ENCODE measurements at regions not wholly inside any gene's neighbourhood (a gene's known extent, or its start where the extent isn't known, plus 50 kb on each side); places are given as distances from the start of the nearest gene placed in this dataset.

GRCh38 chr10:91034494-91035159 lies 113.7 kb upstream of the ANKRD1 start:
- no peak overlapping the region for H3K27ac ChIP-seq (ENCODE audit: low read depth, low read length)

DNA sequence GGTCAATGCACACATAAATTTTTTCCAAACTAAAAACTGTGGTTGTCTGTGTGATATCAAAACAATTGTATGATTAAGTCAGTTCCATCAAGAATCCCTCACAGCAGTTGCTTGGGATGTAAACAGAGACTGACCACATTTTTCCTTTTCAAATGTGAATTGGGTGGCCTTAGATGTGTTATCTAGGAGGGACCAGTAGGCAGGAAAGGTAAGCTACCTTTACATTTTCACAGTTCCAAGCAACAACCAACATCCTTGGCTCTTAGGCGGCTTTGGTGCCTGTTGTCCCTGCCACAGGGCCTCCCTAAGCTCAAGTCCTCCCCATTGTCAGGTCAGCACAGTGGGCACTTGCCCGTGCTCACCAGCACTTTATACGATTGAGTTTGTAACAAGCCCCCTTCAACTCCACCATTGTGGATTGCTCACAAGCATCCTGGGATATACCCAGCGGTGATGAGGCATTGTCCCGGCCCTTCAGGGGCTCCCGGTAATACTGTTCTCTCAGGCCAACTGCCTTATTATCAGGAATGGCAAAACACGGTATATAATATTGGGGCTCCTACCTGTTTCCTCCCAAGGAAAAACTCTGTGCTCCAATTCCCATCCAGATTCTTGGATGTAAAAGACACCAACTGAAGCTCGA lies 114.9 kb upstream of the ANKRD1 start:
- Histone ChIP-seq H3K27ac (ENCODE audit: low read depth, low read length) (no peak overlapping the region), H3K9ac (ENCODE audit: low read length) (no peak overlapping the region), H3K4me3 (ENCODE audit: low read length) (no peak overlapping the region), H3K36me3 (ENCODE audit: control insufficient read depth, insufficient read depth, low read length) (no peaks in the 10 kb centered on the region), H2AK5ac (ENCODE audit: low read length) (no peak overlapping the region), H4K8ac (ENCODE audit: low read depth, low read length) (no peak overlapping the region), H4K5ac (ENCODE audit: low read length) (no peak overlapping the region), H3K56ac (ENCODE audit: low read length) (no peak overlapping the region), H3K23ac (ENCODE audit: low read length) (no peak overlapping the region), H2BK5ac (ENCODE audit: low read length) (no peak overlapping the region), H3K27me3 (ENCODE audit: insufficient read depth, low read length, poor library complexity) (no peaks in the 10 kb centered on the region), H2BK15ac (replicated peaks; ENCODE audit: low read depth) (no peak overlapping the region), H3K79me2 (ENCODE audit: control insufficient read depth, insufficient read depth, low read length) (no peaks in the 10 kb centered on the region), H2BK120ac (ENCODE audit: low read depth, low read length) (no peak overlapping the region), H3K18ac (ENCODE audit: low read length) (no peak overlapping the region), H3K4ac (ENCODE audit: low read depth, low read length) (no peak overlapping the region), H3K4me2 (ENCODE audit: low read length) (no peak overlapping the region), H3K4me1 (ENCODE audit: control insufficient read depth, low read depth, low read length) (no peaks in the 10 kb centered on the region), H3K79me1 (ENCODE audit: low read length) (no peaks in the 10 kb centered on the region)
- no peak for DNase-seq
- no CpG with 5 or more reads among the region's 8 CpGs for WGBS (ENCODE audit: extremely low coverage, insufficient coverage, low lambda C conversion rate)

More at GRCh38 chr10:91034494-91035159, 113.7 kb upstream of the ANKRD1 start:
- no peak overlapping the region for H4K8ac ChIP-seq (ENCODE audit: low read depth, low read length)
- DNase-seq, result peak; percentile 20
- H3K56ac ChIP-seq (ENCODE audit: low read length), result no peak overlapping the region
- H2BK5ac ChIP-seq (ENCODE audit: low read length), result no peak overlapping the region
- H3K79me2 ChIP-seq (ENCODE audit: control insufficient read depth, insufficient read depth, low read length), result no peaks in the 10 kb centered on the region
- WGBS (ENCODE audit: extremely low coverage, insufficient coverage, low lambda C conversion rate), result no CpG with 5 or more reads among the region's 9 CpGs
- H3K23ac ChIP-seq (ENCODE audit: low read length), result no peak overlapping the region
- no peak overlapping the region for H3K4ac ChIP-seq (ENCODE audit: low read depth, low read length)
- no peak overlapping the region for H2BK120ac ChIP-seq (ENCODE audit: low read depth, low read length)
- H3K4me2 ChIP-seq (ENCODE audit: low read length), result no peak overlapping the region
- H2BK15ac ChIP-seq (replicated peaks; ENCODE audit: low read depth), result no peak overlapping the region
- no peak overlapping the region for H4K5ac ChIP-seq (ENCODE audit: low read length)
- H3K18ac ChIP-seq (ENCODE audit: low read length), result peak overlapping the region; percentile 57
- no peak overlapping the region for H3K4me3 ChIP-seq (ENCODE audit: low read length)
- H3K4me1 ChIP-seq (ENCODE audit: control insufficient read depth, low read depth, low read length), result no peaks in the 10 kb centered on the region
- H3K9ac ChIP-seq (ENCODE audit: low read length), result no peak overlapping the region
- H3K36me3 ChIP-seq (ENCODE audit: control insufficient read depth, insufficient read depth, low read length), result no peaks in the 10 kb centered on the region
- no peaks in the 10 kb centered on the region for H3K27me3 ChIP-seq (ENCODE audit: insufficient read depth, low read length, poor library complexity)
- H2AK5ac ChIP-seq (ENCODE audit: low read length), result no peak overlapping the region
- H3K79me1 ChIP-seq (ENCODE audit: low read length), result no peaks in the 10 kb centered on the region

DNA sequence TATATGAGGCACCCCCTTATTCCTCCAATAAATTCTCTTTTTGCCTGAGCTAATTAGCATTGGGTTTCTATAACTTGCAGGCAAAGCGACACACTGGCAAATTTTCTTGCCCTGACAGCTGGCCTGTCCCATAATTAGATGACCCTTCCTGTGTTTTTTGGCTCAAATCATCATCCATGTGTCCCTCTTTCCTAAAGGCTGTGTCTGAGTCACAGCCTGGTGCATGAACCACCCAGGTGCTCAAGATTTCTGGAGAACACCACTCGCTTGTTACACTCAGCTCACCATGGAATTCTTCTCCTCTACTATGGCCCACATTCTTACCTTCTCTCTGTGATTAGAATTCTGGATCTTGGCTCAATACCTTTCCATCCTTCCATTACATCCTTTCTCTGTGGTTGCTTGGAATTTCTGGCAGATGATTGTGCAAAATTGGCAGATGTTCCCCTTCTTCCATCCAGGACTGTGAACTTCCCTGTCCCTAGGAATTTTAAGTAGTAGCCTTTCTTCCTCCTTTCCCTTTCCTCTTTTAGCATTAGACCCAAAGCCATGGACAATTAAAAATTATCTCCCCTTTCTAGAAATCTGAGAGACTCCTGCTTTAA lies 116.0 kb upstream of the ANKRD1 start:
- no peak overlapping the region for H3K4me3 ChIP-seq (ENCODE audit: low read length)
- no peak overlapping the region for H3K9ac ChIP-seq (ENCODE audit: low read length)
- no peak overlapping the region for H2BK5ac ChIP-seq (ENCODE audit: low read length)
- WGBS (ENCODE audit: extremely low coverage, insufficient coverage, low lambda C conversion rate), result no CpG with 5 or more reads among the region's 2 CpGs
- no peak overlapping the region for H2BK120ac ChIP-seq (ENCODE audit: low read depth, low read length)
- H3K4me1 ChIP-seq (ENCODE audit: control insufficient read depth, low read depth, low read length), result no peaks in the 10 kb centered on the region
- no peaks in the 10 kb centered on the region for H3K27me3 ChIP-seq (ENCODE audit: insufficient read depth, low read length, poor library complexity)
- no peaks in the 10 kb centered on the region for H3K36me3 ChIP-seq (ENCODE audit: control insufficient read depth, insufficient read depth, low read length)
- no peaks in the 10 kb centered on the region for H3K79me2 ChIP-seq (ENCODE audit: control insufficient read depth, insufficient read depth, low read length)
- H2AK5ac ChIP-seq (ENCODE audit: low read length), result no peak overlapping the region
- H3K79me1 ChIP-seq (ENCODE audit: low read length), result no peaks in the 10 kb centered on the region
- no peak overlapping the region for H3K27ac ChIP-seq (ENCODE audit: low read depth, low read length)
- H3K4ac ChIP-seq (ENCODE audit: low read depth, low read length), result no peak overlapping the region
- H3K4me2 ChIP-seq (ENCODE audit: low read length), result no peak overlapping the region
- no peak for DNase-seq
- no peak overlapping the region for H4K5ac ChIP-seq (ENCODE audit: low read length)
- no peak overlapping the region for H3K23ac ChIP-seq (ENCODE audit: low read length)
- no peak overlapping the region for H4K8ac ChIP-seq (ENCODE audit: low read depth, low read length)
- H2BK15ac ChIP-seq (replicated peaks; ENCODE audit: low read depth), result no peak overlapping the region
- no peak overlapping the region for H3K56ac ChIP-seq (ENCODE audit: low read length)
- H3K18ac ChIP-seq (ENCODE audit: low read length), result no peak overlapping the region

GRCh38 chr10:91038971-91039370 lies 118.1 kb upstream of the ANKRD1 start:
- no peak overlapping the region for H3K18ac ChIP-seq (ENCODE audit: low read length)
- no peak overlapping the region for H4K8ac ChIP-seq (ENCODE audit: low read depth, low read length)
- H2AK5ac ChIP-seq (ENCODE audit: low read length), result no peak overlapping the region
- H3K79me1 ChIP-seq (ENCODE audit: low read length), result no peaks in the 10 kb centered on the region
- H3K4me3 ChIP-seq (ENCODE audit: low read length), result no peak overlapping the region
- H3K4ac ChIP-seq (ENCODE audit: low read depth, low read length), result no peak overlapping the region
- H3K23ac ChIP-seq (ENCODE audit: low read length), result no peak overlapping the region
- no peak overlapping the region for H2BK5ac ChIP-seq (ENCODE audit: low read length)
- H3K27me3 ChIP-seq (ENCODE audit: insufficient read depth, low read length, poor library complexity), result no peaks in the 10 kb centered on the region
- WGBS (ENCODE audit: extremely low coverage, insufficient coverage, low lambda C conversion rate), result no CpG with 5 or more reads among the region's 3 CpGs
- no peak overlapping the region for H4K5ac ChIP-seq (ENCODE audit: low read length)
- no peaks in the 10 kb centered on the region for H3K4me1 ChIP-seq (ENCODE audit: control insufficient read depth, low read depth, low read length)
- no peak overlapping the region for H3K56ac ChIP-seq (ENCODE audit: low read length)
- H3K4me2 ChIP-seq (ENCODE audit: low read length), result no peak overlapping the region
- no peak for DNase-seq
- H2BK15ac ChIP-seq (replicated peaks; ENCODE audit: low read depth), result no peak overlapping the region
- H2BK120ac ChIP-seq (ENCODE audit: low read depth, low read length), result no peak overlapping the region
- H3K27ac ChIP-seq (ENCODE audit: low read depth, low read length), result no peak overlapping the region
- H3K36me3 ChIP-seq (ENCODE audit: control insufficient read depth, insufficient read depth, low read length), result no peaks in the 10 kb centered on the region
- no peaks in the 10 kb centered on the region for H3K79me2 ChIP-seq (ENCODE audit: control insufficient read depth, insufficient read depth, low read length)
- no peak overlapping the region for H3K9ac ChIP-seq (ENCODE audit: low read length)

GRCh38 chr10:91040343-91040742 lies 119.5 kb upstream of the ANKRD1 start:
- no peak overlapping the region for H2BK120ac ChIP-seq (ENCODE audit: low read depth, low read length)
- H3K56ac ChIP-seq (ENCODE audit: low read length), result no peak overlapping the region
- no CpG with 5 or more reads among the region's 2 CpGs for WGBS (ENCODE audit: extremely low coverage, insufficient coverage, low lambda C conversion rate)
- H3K4me2 ChIP-seq (ENCODE audit: low read length), result no peak overlapping the region
- H3K27me3 ChIP-seq (ENCODE audit: insufficient read depth, low read length, poor library complexity), result no peaks in the 10 kb centered on the region
- H3K4ac ChIP-seq (ENCODE audit: low read depth, low read length), result no peak overlapping the region
- H2BK5ac ChIP-seq (ENCODE audit: low read length), result no peak overlapping the region
- no peak overlapping the region for H3K9ac ChIP-seq (ENCODE audit: low read length)
- H4K5ac ChIP-seq (ENCODE audit: low read length), result no peak overlapping the region
- H3K79me1 ChIP-seq (ENCODE audit: low read length), result no peaks in the 10 kb centered on the region
- DNase-seq, result no peak
- H3K23ac ChIP-seq (ENCODE audit: low read length), result no peak overlapping the region
- no peak overlapping the region for H4K8ac ChIP-seq (ENCODE audit: low read depth, low read length)
- H3K4me1 ChIP-seq (ENCODE audit: control insufficient read depth, low read depth, low read length), result no peaks in the 10 kb centered on the region
- H2AK5ac ChIP-seq (ENCODE audit: low read length), result no peak overlapping the region
- no peaks in the 10 kb centered on the region for H3K79me2 ChIP-seq (ENCODE audit: control insufficient read depth, insufficient read depth, low read length)
- no peak overlapping the region for H3K18ac ChIP-seq (ENCODE audit: low read length)
- no peak overlapping the region for H3K27ac ChIP-seq (ENCODE audit: low read depth, low read length)
- H3K4me3 ChIP-seq (ENCODE audit: low read length), result no peak overlapping the region
- H3K36me3 ChIP-seq (ENCODE audit: control insufficient read depth, insufficient read depth, low read length), result no peaks in the 10 kb centered on the region
- no peak overlapping the region for H2BK15ac ChIP-seq (replicated peaks; ENCODE audit: low read depth)

All from mesendoderm (in vitro differentiated cells).